AG04450 (cell line): ENCODE measurements at regions not wholly inside any gene's neighbourhood (a gene's known extent, or its start where the extent isn't known, plus 50 kb on each side); places are given as distances from the start of the nearest gene placed in this dataset.

Experiments used
- CTCF ChIA-PET: fragments of 300-600, 350-600 bp; formaldehyde crosslinking; extraction: SDS; loops from one replicate; lab custom pipeline; 2022; ENCODE audit warnings: antibody characterized with exemption, inconsistent platforms; lab: Charles Lee
- POLR2A ChIA-PET: fragments of 350-600 bp; formaldehyde crosslinking; extraction: SDS; loops from one replicate; lab custom pipeline; 2021; ENCODE audit warnings: antibody characterized with exemption, inconsistent platforms; lab: Yijun Ruan, JAX
- DNase-seq: peaks from one replicate; pipeline ENCODE4 v3.0.0-alpha.2; 2011; ENCODE audit warnings: low read depth, low spot score
- H3K27ac ChIP-seq: one replicate; pipeline ENCODE4 v1.5.1; 2012; ENCODE audit warnings: low read depth, low read length, control low read depth
- H3K27me3 ChIP-seq: one replicate; pipeline ENCODE4 v1.6.0; 2012; ENCODE audit warnings: low read length; ENCODE audit not compliant: control insufficient read depth, insufficient read depth
- H3K4me3 ChIP-seq: 2 replicates; pipeline ENCODE4 v1.5.1; 2011; ENCODE audit warnings: mild to moderate bottlenecking, low read depth, low read length, control low read depth
- H3K9me3 ChIP-seq: 2 replicates; pipeline ENCODE4 v1.5.1; 2012; ENCODE audit warnings: low read length; ENCODE audit not compliant: control insufficient read depth, insufficient read depth
- TF ChIP-seq, protein P1 (sequence below): IDR thresholded peaks from 2 replicates; pipeline ENCODE4 v1.5.1; 2011; ENCODE audit warnings: low read depth, low read length, control low read depth, inconsistent platforms

DNA sequence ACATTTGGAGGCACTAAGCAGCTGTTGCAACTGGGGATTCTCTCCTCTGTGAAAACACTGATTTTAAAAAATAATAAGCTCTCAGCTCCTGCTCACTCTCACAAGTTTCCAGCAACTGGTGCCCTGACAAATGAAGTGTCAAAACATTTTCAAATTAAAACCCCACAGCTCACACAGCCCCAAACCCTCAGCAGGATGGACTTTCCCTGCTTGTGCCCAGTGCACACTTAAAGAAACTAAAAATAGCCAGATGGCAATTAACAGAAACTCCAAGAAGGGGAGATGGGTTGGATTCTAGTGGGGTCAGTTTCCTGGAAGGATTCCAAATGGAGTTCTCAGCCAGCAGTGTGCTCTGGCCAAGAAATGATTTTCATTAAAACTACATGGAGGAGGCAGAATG, 163.0 kb upstream of the PUM3 start:
- ChIA-PET CTCF (interaction anchor here (0.8 kb wide), 1 partner anchor 434 kb away, joined by 5 read pairs; no protein-coding TSS in a partner anchor), POLR2A (no interaction called here)
- H3K27ac ChIP-seq, result no peak overlapping the region
- no peaks in the 10 kb centered on the region for H3K9me3 ChIP-seq
- H3K4me3 ChIP-seq, result no peak overlapping the region
- TF ChIP-seq, protein P1, sequence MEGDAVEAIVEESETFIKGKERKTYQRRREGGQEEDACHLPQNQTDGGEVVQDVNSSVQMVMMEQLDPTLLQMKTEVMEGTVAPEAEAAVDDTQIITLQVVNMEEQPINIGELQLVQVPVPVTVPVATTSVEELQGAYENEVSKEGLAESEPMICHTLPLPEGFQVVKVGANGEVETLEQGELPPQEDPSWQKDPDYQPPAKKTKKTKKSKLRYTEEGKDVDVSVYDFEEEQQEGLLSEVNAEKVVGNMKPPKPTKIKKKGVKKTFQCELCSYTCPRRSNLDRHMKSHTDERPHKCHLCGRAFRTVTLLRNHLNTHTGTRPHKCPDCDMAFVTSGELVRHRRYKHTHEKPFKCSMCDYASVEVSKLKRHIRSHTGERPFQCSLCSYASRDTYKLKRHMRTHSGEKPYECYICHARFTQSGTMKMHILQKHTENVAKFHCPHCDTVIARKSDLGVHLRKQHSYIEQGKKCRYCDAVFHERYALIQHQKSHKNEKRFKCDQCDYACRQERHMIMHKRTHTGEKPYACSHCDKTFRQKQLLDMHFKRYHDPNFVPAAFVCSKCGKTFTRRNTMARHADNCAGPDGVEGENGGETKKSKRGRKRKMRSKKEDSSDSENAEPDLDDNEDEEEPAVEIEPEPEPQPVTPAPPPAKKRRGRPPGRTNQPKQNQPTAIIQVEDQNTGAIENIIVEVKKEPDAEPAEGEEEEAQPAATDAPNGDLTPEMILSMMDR, result no peak
- H3K27me3 ChIP-seq, result no peaks in the 10 kb centered on the region
- DNase-seq, result no peak

DNA sequence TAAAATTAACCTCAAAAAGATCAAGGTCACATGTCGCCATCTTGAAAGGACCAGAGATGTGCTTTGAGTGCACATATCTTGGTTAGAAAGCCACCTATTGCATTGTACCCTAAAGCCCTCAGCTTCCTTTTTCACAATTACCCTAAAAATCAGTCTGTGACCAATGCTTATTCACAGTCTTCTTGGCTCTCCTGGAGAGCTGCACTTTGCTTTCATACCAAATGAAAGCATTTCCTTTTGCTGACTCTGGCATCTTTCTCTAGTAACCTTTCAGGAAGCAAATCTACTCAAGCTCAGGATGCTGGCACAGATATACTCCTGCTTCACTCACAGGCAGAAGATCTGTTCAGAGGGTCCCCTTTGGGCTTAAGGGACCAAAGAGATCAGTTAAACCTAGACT, 160.7 kb upstream of the PUM3 start:
- Histone ChIP-seq H3K27ac (no peak overlapping the region), H3K4me3 (no peak overlapping the region), H3K9me3 (no peaks in the 10 kb centered on the region), H3K27me3 (no peaks in the 10 kb centered on the region)
- DNase-seq, result no peak
- POLR2A ChIA-PET, result no interaction called here
- TF ChIP-seq, protein P1, result no peak
- CTCF ChIA-PET, result no interaction called here

DNA sequence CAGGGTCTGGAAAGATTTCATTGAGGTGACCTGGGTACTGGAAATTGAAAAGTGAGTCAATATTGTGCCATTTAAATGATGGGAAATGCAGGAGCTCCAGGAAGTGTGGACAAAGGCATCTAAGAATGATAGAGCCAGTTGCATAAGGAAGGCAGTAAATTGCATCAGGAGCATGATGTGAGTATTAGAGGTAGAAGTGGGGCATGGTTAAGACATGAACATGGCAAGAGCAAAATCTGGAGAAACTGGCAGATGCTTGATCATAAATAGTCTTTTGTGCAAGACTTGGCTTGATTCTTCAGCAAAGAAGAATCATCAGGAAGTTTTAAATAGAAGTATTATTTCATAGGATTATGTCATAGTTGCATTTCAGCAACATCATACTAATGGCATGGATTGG, 157.4 kb upstream of the PUM3 start:
- no peak for DNase-seq
- CTCF ChIA-PET, result interaction anchor here (0.6 kb wide), 1 partner anchor 440 kb away, joined by 3 read pairs; no protein-coding TSS in a partner anchor
- no peak overlapping the region for H3K4me3 ChIP-seq

DNA sequence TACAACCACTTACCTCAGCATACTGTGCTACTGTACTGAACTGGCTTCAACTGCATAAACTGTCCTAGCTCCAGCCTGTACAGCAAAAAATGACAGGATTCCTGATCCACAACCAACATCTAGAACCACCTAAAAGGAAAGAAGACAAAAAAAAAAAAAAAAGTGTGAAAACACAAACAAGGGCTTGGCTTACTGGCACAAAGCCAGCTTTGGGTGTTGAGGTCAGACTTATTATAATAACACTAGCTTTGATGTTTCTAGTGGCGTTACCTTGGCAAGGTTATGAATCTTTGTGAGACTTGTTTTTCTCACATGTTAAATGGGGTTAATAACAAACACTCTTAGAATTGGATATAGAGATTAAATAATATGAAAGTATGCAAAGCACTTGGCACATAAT, 148.5 kb upstream of the PUM3 start:
- Histone ChIP-seq H3K9me3 (no peaks in the 10 kb centered on the region), H3K27ac (no peak overlapping the region), H3K4me3 (no peak overlapping the region), H3K27me3 (no peaks in the 10 kb centered on the region)
- CTCF ChIA-PET, result interaction anchor here (0.6 kb wide), 1 partner anchor 1026 kb away, joined by 5 read pairs; no protein-coding TSS in a partner anchor
- POLR2A ChIA-PET, result no interaction called here
- no peak for DNase-seq
- TF ChIP-seq, protein P1, result no peak

More for the DNA sequence above, 157.4 kb upstream of the PUM3 start:
- Histone ChIP-seq H3K27me3 (no peaks in the 10 kb centered on the region), H3K9me3 (no peaks in the 10 kb centered on the region), H3K27ac (no peak overlapping the region)
- TF ChIP-seq, protein P1, result no peak
- POLR2A ChIA-PET, result no interaction called here

DNA sequence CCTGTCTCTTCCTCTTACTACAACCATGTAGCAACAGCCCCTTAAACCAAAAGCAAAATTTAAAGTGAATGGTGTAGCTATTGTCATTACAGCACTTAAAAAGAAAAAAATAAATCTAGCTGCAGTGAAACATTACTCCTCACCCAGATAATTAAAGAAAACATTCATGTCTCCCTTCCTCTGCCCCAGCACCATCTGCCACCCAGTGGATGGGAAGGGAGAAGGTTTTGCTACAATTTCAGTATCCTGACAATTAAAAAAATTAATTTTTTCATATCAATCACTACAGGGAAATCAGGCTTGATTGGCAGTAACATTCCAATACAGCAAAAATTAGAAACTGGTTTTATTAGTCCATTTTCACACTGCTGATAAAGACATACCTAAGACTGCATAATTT, 147.4 kb upstream of the PUM3 start:
- DNase-seq, result no peak
- no peak overlapping the region for H3K27ac ChIP-seq
- ChIA-PET CTCF (no interaction called here), POLR2A (no interaction called here)
- TF ChIP-seq, protein P1, result 0 out of 2 replicates have a peak, but pooled peaks have one; percentile 12
- no peaks in the 10 kb centered on the region for H3K27me3 ChIP-seq
- H3K4me3 ChIP-seq, result no peak overlapping the region
- no peaks in the 10 kb centered on the region for H3K9me3 ChIP-seq
